HepG2 (cell line): ENCODE measurements at regions not wholly inside any gene's neighbourhood (a gene's known extent, or its start where the extent isn't known, plus 50 kb on each side); places are given as distances from the start of the nearest gene placed in this dataset.

ENCODE experiments used
- ATAC-seq: fragments of 200-7000 bp; cut with Tn5 transposase; 3 replicates; pipeline ENCODE4 v1.9.1; 2020; ENCODE audit warnings: mild to moderate bottlenecking, moderate library complexity
- BruUV-seq: library from RNA; stranded (reverse); fragments of 400-500 nt; replicated peaks from 2 replicates; lab custom pipeline; 2021; lab: Mats Ljungman, UMichigan
- CTCF ChIA-PET: fragments of 300-600 bp; formaldehyde crosslinking; extraction: SDS; loops from one replicate; lab custom pipeline; 2021; ENCODE audit warnings: low total read pairs, inconsistent platforms, low intra/inter-chr PET ratio; lab: Yijun Ruan, JAX
- POLR2A ChIA-PET: fragments of 350-600 bp; sonication (Branson Sonifier 250); formaldehyde crosslinking; loops from one replicate; lab custom pipeline; 2020; ENCODE audit warnings: antibody characterized with exemption, inconsistent platforms; lab: Yijun Ruan, JAX
- DNase-seq: peaks from one replicate; pipeline ENCODE4 v3.0.0-alpha.2; 2015; ENCODE audit warnings: low spot score
- FAIRE-seq: peaks from 3 replicates; lab custom pipeline; 2011; peaks lifted over from hg19 to GRCh38; lab: Jason Lieb, UNC
- H2AFZ ChIP-seq: one replicate; pipeline ENCODE4 v1.6.1; 2011; ENCODE audit warnings: low read length, inconsistent platforms
- H3K27ac ChIP-seq: fragments of 300-600 bp; 3 replicates; pipeline ENCODE4 v1.8.0; 2011; ENCODE audit warnings: mixed run types, mild to moderate bottlenecking, mixed read lengths, low read length, inconsistent platforms; ENCODE audit not compliant: insufficient read depth; ENCODE audit errors: extremely low read length
- H3K27me3 ChIP-seq, 2 experiments: fragments of 200-600 bp in 1 of 2; 2 replicates in 1 of 2; 3 replicates in 1 of 2; pipeline versions ENCODE4 v1.6.0 to v1.8.0; 2011; ENCODE audit warnings: low read length in 2 of 2, mild to moderate bottlenecking in 2 of 2, moderate library complexity in 2 of 2, inconsistent platforms in 1 of 2; ENCODE audit not compliant: insufficient read depth in 2 of 2, control insufficient read depth in 1 of 2
- H3K36me3 ChIP-seq, 2 experiments: fragments of 200-600 bp in 1 of 2; replicated peaks in 1 of 2; 2 replicates in 1 of 2; 3 replicates in 1 of 2; pipeline versions ENCODE4 v1.5.1 to v1.8.0; 2011; ENCODE audit warnings: low read length in 2 of 2, inconsistent platforms in 1 of 2; ENCODE audit not compliant: insufficient read depth in 2 of 2, control insufficient read depth in 1 of 2
- H3K4me1 ChIP-seq: 2 replicates; pipeline ENCODE4 v1.5.1; 2012; ENCODE audit warnings: low read length, inconsistent platforms; ENCODE audit not compliant: insufficient read depth
- H3K4me2 ChIP-seq: 2 replicates; pipeline ENCODE4 v1.6.0; 2011; ENCODE audit warnings: low read depth, low read length, inconsistent platforms
- H3K4me3 ChIP-seq, 3 experiments: fragments of 200-600 bp in 1 of 3; sonication (generic), shearing (Covaris generic) in 1 of 3; replicated peaks in 1 of 3; 2 replicates each; pipeline ENCODE4 v1.5.1; 2011 to 2016; ENCODE audit warnings: low read length in 3 of 3, inconsistent platforms in 2 of 3, low read depth in 2 of 3, mild to moderate bottlenecking in 2 of 3, control low read depth in 1 of 3, mixed read lengths in 1 of 3; ENCODE audit not compliant: insufficient read depth in 1 of 3
- H3K79me2 ChIP-seq: one replicate; pipeline ENCODE4 v1.6.1; 2011; ENCODE audit warnings: low read length, inconsistent platforms; ENCODE audit not compliant: insufficient read depth
- H3K9ac ChIP-seq: 2 replicates; pipeline ENCODE4 v1.6.0; 2011; ENCODE audit warnings: mild to moderate bottlenecking, low read depth, low read length, inconsistent platforms; ENCODE audit not compliant: insufficient read depth
- H3K9me3 ChIP-seq: 2 replicates; pipeline ENCODE4 v1.5.1; 2012; ENCODE audit warnings: mild to moderate bottlenecking, low read length
- H4K20me1 ChIP-seq: 2 replicates; pipeline ENCODE4 v1.6.0; 2011; ENCODE audit warnings: inconsistent platforms, mild to moderate bottlenecking, low read length, moderate library complexity; ENCODE audit not compliant: insufficient read depth
- ADNP ChIP-seq: sonication (generic); formaldehyde crosslinking; IDR thresholded peaks from 2 replicates; pipeline ENCODE4 v1.4.0; 2020; ENCODE audit warnings: missing genetic modification reagents
- HDAC2 ChIP-seq: sonication (generic); formaldehyde crosslinking; IDR thresholded peaks from 2 replicates; pipeline ENCODE4 v1.4.0; 2020; ENCODE audit warnings: missing genetic modification reagents
- HES4 ChIP-seq: sonication (generic); formaldehyde crosslinking; IDR thresholded peaks from 2 replicates; pipeline ENCODE4 v1.9.0; 2021; ENCODE audit warnings: mild to moderate bottlenecking, missing genetic modification reagents, borderline replicate concordance
- HNRNPLL ChIP-seq: fragments of 200-400 bp; formaldehyde crosslinking; IDR thresholded peaks from 2 replicates; pipeline ENCODE4 v1.6.1; 2017; ENCODE audit warnings: mild to moderate bottlenecking, low read depth, low read length; ENCODE audit not compliant: poor library complexity, severe bottlenecking
- HOMEZ ChIP-seq: IDR thresholded peaks from 2 replicates; pipeline ENCODE4 v1.6.1; 2016; ENCODE audit warnings: low read depth
- PRDM10 ChIP-seq: sonication (generic); formaldehyde crosslinking; IDR thresholded peaks from 2 replicates; pipeline ENCODE4 v1.4.0; 2020; ENCODE audit warnings: low read depth, missing genetic modification reagents
- SOX5 ChIP-seq: IDR thresholded peaks from 2 replicates; pipeline ENCODE4 v1.6.1; 2016; ENCODE audit warnings: borderline replicate concordance
- ZBTB10 ChIP-seq: sonication (generic); formaldehyde crosslinking; IDR thresholded peaks from 2 replicates; pipeline ENCODE4 v1.4.0; 2020; ENCODE audit warnings: missing genetic modification reagents, borderline replicate concordance
- ZNF264 ChIP-seq: sonication (generic); formaldehyde crosslinking; IDR thresholded peaks from 2 replicates; pipeline ENCODE4 v1.4.0; 2020; ENCODE audit warnings: missing genetic modification reagents
- ZNF512B ChIP-seq: sonication (generic); formaldehyde crosslinking; IDR thresholded peaks from 2 replicates; pipeline ENCODE4 v1.5.1; 2020; ENCODE audit warnings: missing genetic modification reagents, mild to moderate bottlenecking, borderline replicate concordance
- ZNF580 ChIP-seq: IDR thresholded peaks from 2 replicates; pipeline ENCODE4 v1.6.1; 2016; ENCODE audit warnings: low read depth, borderline replicate concordance
- ZNF615 ChIP-seq: sonication (generic); formaldehyde crosslinking; IDR thresholded peaks from 2 replicates; pipeline ENCODE4 v1.5.0; 2020; ENCODE audit warnings: mild to moderate bottlenecking, missing genetic modification reagents, borderline replicate concordance
- ZNF720 ChIP-seq: sonication (generic); formaldehyde crosslinking; IDR thresholded peaks from 2 replicates; pipeline ENCODE4 v1.4.0; 2020; ENCODE audit warnings: missing genetic modification reagents
- WGBS: methylation state at CpG from one replicate; pipeline ENCODE4 v1.1.6; 2017; ENCODE audit warnings: low lambda C conversion rate; 5-methylcytosine and 5-hydroxymethylcytosine counted together
- in situ Hi-C: cut with HindIII; loops from 2 replicates; pipeline ENCODE4 v1.10.0; 2017; ENCODE audit warnings: low pct_unique_long_range_greater_than_20kb; ENCODE audit not compliant: extremely low pct_ligation_motif_present
- intact Hi-C: fragments of 100-400 bp; cut with micrococcal nuclease; formaldehyde crosslinking; loops from one replicate; pipeline ENCODE4 v1.10.0; 2022; ENCODE audit not compliant: unreplicated experiment

GRCh38 chr10:84603971-84604370, 275.6 kb downstream of the CCSER2 start:
- Histone ChIP-seq H3K4me1 (no peaks in the 10 kb centered on the region), H3K4me3 (no peak overlapping the region), H3K27ac (no peak overlapping the region), H3K9me3 (no peaks in the 10 kb centered on the region), H3K36me3 (no peaks in the 10 kb centered on the region), H4K20me1 (no peaks in the 10 kb centered on the region), H3K4me2 (no peak overlapping the region), H3K9ac (no peak overlapping the region), H3K79me2 (no peaks in the 10 kb centered on the region), H2AFZ (no peak overlapping the region), H3K27me3 (no peaks in the 10 kb centered on the region)
- intact Hi-C loops (no loop called here), in situ Hi-C loops (no loop called here)
- DNase-seq (no peak), ATAC-seq (no peak), FAIRE-seq (no peak)
- WGBS, result 0% methylated on average over 2 of the region's 2 CpGs
- POLR2A ChIA-PET, result no interaction called here
- no TSS peak for BruUV-seq
- CTCF ChIA-PET, result no interaction called here
- TF ChIP-seq SOX5 (no peak), HOMEZ (CRISPR knock-in tag) (no peak), HNRNPLL (no peak), HES4 (no peak), ZNF720 (CRISPR knock-in tag) (no peak), ZNF580 (CRISPR knock-in tag) (no peak), ZNF615 (CRISPR knock-in tag) (no peak), ZNF512B (no peak), HDAC2 (no peak), ZNF264 (CRISPR knock-in tag) (no peak), PRDM10 (CRISPR knock-in tag) (no peak), ZBTB10 (CRISPR knock-in tag) (no peak), ADNP (CRISPR knock-in tag) (no peak)
